ENCODE measurements at regions not wholly inside any gene's neighbourhood (a gene's known extent, or its start where the extent isn't known, plus 50 kb on each side); places are given as distances from the start of the nearest gene placed in this dataset.
"Not testable (repeated sequence)": the region's sequence is repeated elsewhere in the genome, so short reads cannot be mapped to it uniquely, and the experiment has no call there.

GRCh38 chr12:75683995-75684586 is 172.7 kb upstream of the KRR1 start:
- TF ChIP-seq REST (IDR thresholded peaks at IDR 0.05; ENCODE audit: unreplicated experiment); JUNB (IDR thresholded peaks at IDR 0.05; ENCODE audit: unreplicated experiment); CTCF (conservative IDR thresholded peaks at IDR 0.05; ENCODE audit: low read depth in 2 of 2); POLR2AphosphoS5 (IDR thresholded peaks at IDR 0.05; ENCODE audit: low read depth); ZNF462 (CRISPR knock-in tag; IDR thresholded peaks at IDR 0.05); ZNF331 (CRISPR knock-in tag; IDR thresholded peaks at IDR 0.05; ENCODE audit: low read depth); EZH2 (IDR thresholded peaks at IDR 0.05; ENCODE audit: low read depth, unreplicated experiment): not testable (repeated sequence)

Measured in GM23338 (cell line).